Uterus (tissue), 3 donors: ENCODE measurements at regions not wholly inside any gene's neighbourhood (a gene's known extent, or its start where the extent isn't known, plus 50 kb on each side); places are given as distances from the start of the nearest gene placed in this dataset.

Experiments used
- DNase-seq, 2 donors: peaks; one replicate each; pipeline ENCODE4 v3.0.0-alpha.2; 2019 to 2020
- H3K27ac ChIP-seq, 2 donors: fragments of 200-600 bp; sonication (generic); 1 replicate in 1 of 2; 2 replicates in 1 of 2; pipeline ENCODE4 v1.5.1; 2016 to 2018
- H3K27me3 ChIP-seq, 2 donors: fragments of 200-600 bp; sonication (generic); one replicate each; pipeline ENCODE4 v1.5.1; 2018 to 2019; ENCODE audit warnings: control low read depth in 1 of 2
- H3K36me3 ChIP-seq, 2 donors: fragments of 200-600 bp; sonication (generic); one replicate each; pipeline ENCODE4 v1.5.1; 2019; ENCODE audit warnings: control low read depth in 1 of 2
- H3K4me1 ChIP-seq, 2 donors: fragments of 200-600 bp; sonication (generic); one replicate each; pipeline ENCODE4 v1.5.1; 2018 to 2019; ENCODE audit warnings: control low read depth in 1 of 2
- H3K4me3 ChIP-seq, 2 donors: fragments of 200-600 bp; sonication (generic); 1 replicate in 1 of 2; 2 replicates in 1 of 2; pipeline ENCODE4 v1.5.1; 2018 to 2019; ENCODE audit warnings: mild to moderate bottlenecking in 1 of 2
- H3K9me3 ChIP-seq, 2 donors: fragments of 200-600 bp; sonication (generic); one replicate each; pipeline ENCODE4 v1.5.1; 2019; ENCODE audit warnings: control low read depth in 1 of 2
- POLR2A ChIP-seq, 2 donors: fragments of 450-650 bp; IDR thresholded peaks; one replicate each; pipeline ENCODE4 v1.6.1; 2016; ENCODE audit warnings: antibody characterized with exemption in 2 of 2, mild to moderate bottlenecking in 1 of 2, moderate library complexity in 1 of 2
- intact Hi-C: fragments of 100-400 bp; cut with DNase I; formaldehyde crosslinking; loops from one replicate; pipeline ENCODE4 v1.15.1; 2023; ENCODE audit warnings: low total_unique reads
- TF ChIP-seq, protein P1 (sequence below), 4 experiments: fragments of 200-600 bp in 2 of 4; fragments of 450-650 bp in 2 of 4; sonication (generic) in 2 of 4; IDR thresholded peaks; one replicate each; pipeline ENCODE4 v1.5.1; 2016 to 2019; ENCODE audit warnings: antibody characterized with exemption in 4 of 4, mild to moderate bottlenecking in 2 of 4, moderate library complexity in 1 of 4
- donor health status: DM: yes; HTN: yes; CAD: no.

DNA sequence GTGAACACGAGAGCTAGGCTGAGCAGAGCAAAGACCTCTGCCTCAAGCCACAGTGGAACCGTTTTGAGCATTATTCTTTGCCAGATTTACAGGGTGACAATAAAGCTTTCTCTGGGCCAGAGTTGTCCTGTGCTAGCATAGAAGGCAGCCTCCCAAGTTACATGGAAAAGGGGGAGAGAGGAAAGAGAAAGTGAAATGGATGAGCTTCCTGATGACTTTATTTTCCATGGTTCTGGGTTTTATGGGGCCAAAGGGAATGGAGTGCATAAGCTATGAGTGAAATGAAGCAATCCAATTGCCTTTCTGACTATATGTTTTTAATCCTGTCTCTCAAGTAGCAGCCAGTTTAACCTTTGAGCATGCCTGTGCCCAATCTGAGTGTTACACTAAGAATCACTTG lies 428.4 kb downstream of the COG6 start:
- no peak for DNase-seq
- no peak for TF ChIP-seq POLR2A (IDR thresholded peaks at IDR 0.05)
- TF ChIP-seq, protein P1, sequence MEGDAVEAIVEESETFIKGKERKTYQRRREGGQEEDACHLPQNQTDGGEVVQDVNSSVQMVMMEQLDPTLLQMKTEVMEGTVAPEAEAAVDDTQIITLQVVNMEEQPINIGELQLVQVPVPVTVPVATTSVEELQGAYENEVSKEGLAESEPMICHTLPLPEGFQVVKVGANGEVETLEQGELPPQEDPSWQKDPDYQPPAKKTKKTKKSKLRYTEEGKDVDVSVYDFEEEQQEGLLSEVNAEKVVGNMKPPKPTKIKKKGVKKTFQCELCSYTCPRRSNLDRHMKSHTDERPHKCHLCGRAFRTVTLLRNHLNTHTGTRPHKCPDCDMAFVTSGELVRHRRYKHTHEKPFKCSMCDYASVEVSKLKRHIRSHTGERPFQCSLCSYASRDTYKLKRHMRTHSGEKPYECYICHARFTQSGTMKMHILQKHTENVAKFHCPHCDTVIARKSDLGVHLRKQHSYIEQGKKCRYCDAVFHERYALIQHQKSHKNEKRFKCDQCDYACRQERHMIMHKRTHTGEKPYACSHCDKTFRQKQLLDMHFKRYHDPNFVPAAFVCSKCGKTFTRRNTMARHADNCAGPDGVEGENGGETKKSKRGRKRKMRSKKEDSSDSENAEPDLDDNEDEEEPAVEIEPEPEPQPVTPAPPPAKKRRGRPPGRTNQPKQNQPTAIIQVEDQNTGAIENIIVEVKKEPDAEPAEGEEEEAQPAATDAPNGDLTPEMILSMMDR (IDR thresholded peaks at IDR 0.05): no peak
- no peaks in the 10 kb centered on the region for H3K27me3 ChIP-seq
- H3K4me1 ChIP-seq: no peaks in the 10 kb centered on the region
- H3K27ac ChIP-seq: no peak overlapping the region
- no peaks in the 10 kb centered on the region for H3K36me3 ChIP-seq
- H3K9me3 ChIP-seq: no peaks in the 10 kb centered on the region
- no peak overlapping the region for H3K4me3 ChIP-seq
- intact Hi-C loops: no loop called here

DNA sequence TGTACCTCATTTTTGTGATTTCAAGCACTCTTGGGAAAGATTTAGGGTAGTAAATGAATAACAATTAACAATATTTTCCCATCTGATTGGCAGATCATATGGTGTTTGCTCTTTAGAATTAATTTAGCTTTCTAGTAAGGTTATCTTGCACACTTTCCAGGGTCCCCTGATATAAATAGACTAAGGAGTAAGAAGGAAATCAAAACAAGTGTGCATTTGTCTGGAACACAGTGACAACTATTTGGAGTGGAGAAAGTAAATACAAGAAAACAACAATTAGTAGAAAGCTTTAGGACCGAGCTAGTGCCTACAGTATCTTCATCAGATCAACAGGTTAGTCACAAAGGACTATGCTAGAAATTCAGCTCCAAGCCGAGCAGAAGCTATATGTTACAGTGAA lies 429.5 kb downstream of the COG6 start:
- Histone ChIP-seq H3K27me3 (no peaks in the 10 kb centered on the region), H3K36me3 (no peaks in the 10 kb centered on the region), H3K9me3 (no peaks in the 10 kb centered on the region), H3K27ac (no peak overlapping the region), H3K4me1 (no peaks in the 10 kb centered on the region), H3K4me3 (no peak overlapping the region)
- DNase-seq: no peak
- intact Hi-C loops: no loop called here
- no peak for TF ChIP-seq POLR2A (IDR thresholded peaks at IDR 0.05)
- TF ChIP-seq, protein P1 (IDR thresholded peaks at IDR 0.05): no peak

DNA sequence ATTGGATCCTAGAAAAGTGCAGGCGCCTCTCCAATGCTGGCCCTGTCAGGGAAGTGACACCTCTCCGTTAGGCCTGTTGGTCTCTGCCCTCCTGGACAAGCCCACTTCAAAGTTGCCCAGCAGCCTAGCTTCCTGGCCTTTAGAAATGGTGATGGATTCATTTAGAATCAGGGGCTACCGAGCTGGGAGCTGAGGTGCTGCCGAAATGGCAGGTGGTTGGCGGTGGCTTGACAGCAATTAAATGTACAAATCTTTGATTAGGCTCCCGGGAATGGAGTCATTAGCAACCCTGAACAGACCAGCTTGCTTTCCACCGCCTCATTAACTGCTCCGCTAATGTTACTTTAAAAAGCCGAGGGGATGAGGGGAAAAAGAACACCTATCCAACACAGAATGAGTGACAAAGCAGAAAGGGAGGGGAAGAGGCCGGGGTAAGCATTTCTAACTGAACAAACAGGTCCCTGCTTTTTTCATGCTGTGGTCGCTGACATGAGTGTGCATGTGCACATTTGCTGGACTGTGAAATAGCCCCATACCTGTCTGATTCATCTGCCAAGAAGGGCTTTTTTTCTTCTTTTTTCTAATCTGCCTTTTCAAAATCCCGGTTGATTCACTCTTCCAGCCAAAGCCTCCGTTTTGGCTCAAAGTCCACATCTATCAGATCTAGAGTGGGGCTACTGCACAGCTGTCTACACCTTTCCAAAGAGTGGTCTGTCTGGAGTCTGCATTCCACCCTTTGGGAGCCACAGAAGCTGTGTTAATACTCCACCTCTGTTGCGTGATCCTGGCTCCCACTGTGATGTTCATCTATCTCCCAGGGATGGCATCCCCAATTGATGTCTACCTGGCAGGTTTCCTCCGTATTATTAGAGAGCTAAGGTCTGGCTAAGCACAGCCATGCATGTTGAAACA lies 431.9 kb downstream of the COG6 start:
- Histone ChIP-seq H3K4me1 (no peaks in the 10 kb centered on the region), H3K36me3 (no peaks in the 10 kb centered on the region), H3K4me3 (no peak overlapping the region), H3K27ac (no peak overlapping the region), H3K27me3 (no peaks in the 10 kb centered on the region), H3K9me3 (no peaks in the 10 kb centered on the region)
- no peak for TF ChIP-seq POLR2A (IDR thresholded peaks at IDR 0.05)
- TF ChIP-seq, protein P1 (IDR thresholded peaks at IDR 0.05): no peak
- intact Hi-C loops: no loop called here
- DNase-seq: no peak

DNA sequence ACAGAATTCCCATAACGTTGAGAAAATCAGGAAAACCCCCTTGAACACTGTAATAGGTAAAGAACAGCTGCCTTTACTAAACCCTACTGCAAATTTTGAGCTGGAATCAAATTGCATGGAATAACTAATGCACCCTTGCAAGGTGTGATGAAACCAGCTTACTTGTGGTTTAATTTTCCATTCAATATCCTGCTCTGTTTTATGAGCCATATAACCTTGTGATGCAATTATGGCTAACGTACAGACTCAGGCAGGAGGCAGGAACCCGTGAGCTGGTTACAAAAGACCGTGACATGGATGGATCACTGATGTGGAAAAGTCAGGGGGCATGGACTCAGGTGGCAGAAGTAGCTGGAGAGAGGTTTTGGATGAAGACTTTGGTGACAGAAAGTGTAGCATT lies 438.6 kb downstream of the COG6 start:
- no peaks in the 10 kb centered on the region for H3K9me3 ChIP-seq
- H3K27me3 ChIP-seq: no peaks in the 10 kb centered on the region
- TF ChIP-seq, protein P1 (IDR thresholded peaks at IDR 0.05): no peak
- no peak for TF ChIP-seq POLR2A (IDR thresholded peaks at IDR 0.05)
- no peak overlapping the region for H3K27ac ChIP-seq
- no peak overlapping the region for H3K4me3 ChIP-seq
- no peak for DNase-seq
- H3K36me3 ChIP-seq: no peaks in the 10 kb centered on the region
- intact Hi-C loops: no loop called here
- no peaks in the 10 kb centered on the region for H3K4me1 ChIP-seq

GRCh38 chr13:40095695-40096356 lies 440.4 kb downstream of the COG6 start:
- DNase-seq: no peak
- Histone ChIP-seq H3K27ac (no peak overlapping the region), H3K4me1 (no peaks in the 10 kb centered on the region), H3K27me3 (no peaks in the 10 kb centered on the region), H3K4me3 (no peak overlapping the region), H3K9me3 (no peaks in the 10 kb centered on the region), H3K36me3 (no peaks in the 10 kb centered on the region)
- no peak for TF ChIP-seq POLR2A (IDR thresholded peaks at IDR 0.05)
- TF ChIP-seq, protein P1 (IDR thresholded peaks at IDR 0.05): no peak
- intact Hi-C loops: no loop called here
